CD4-positive, alpha-beta T cell (primary cell): ENCODE measurements at regions not wholly inside any gene's neighbourhood (a gene's known extent, or its start where the extent isn't known, plus 50 kb on each side); places are given as distances from the start of the nearest gene placed in this dataset.

Source experiments
- ATAC-seq: fragments of 200-7000 bp; cut with Tn5 transposase; one replicate; pipeline ENCODE4 v1.10.0; 2022; ENCODE audit warnings: mild to moderate bottlenecking; ENCODE audit not compliant: poor library complexity
- CTCF ChIA-PET: fragments of 350-600 bp; sonication (Branson Sonifier 250); formaldehyde crosslinking; loops from one replicate; lab custom pipeline; 2021; ENCODE audit warnings: antibody characterized with exemption, inconsistent platforms; lab: Charles Lee
- POLR2A ChIA-PET: fragments of 350-600 bp; sonication (Branson Sonifier 250); formaldehyde crosslinking; loops from one replicate; lab custom pipeline; 2021; ENCODE audit warnings: antibody characterized with exemption, inconsistent platforms; lab: Charles Lee
- DNase-seq, 14 experiments: peaks; one replicate each; pipeline ENCODE4 v3.0.0-alpha.2; 2013 to 2020; ENCODE audit warnings: mixed read lengths in 2 of 14
- H3K27ac ChIP-seq, 2 donors: one replicate each; pipeline versions ENCODE4 v1.5.1 to v1.7.0; 2013; ENCODE audit warnings: low read length in 2 of 2, low read depth in 1 of 2, mild to moderate bottlenecking in 1 of 2
- H3K27me3 ChIP-seq, 2 experiments: 1 replicate in 1 of 2; 2 replicates in 1 of 2; pipeline versions ENCODE4 v1.6.1 to v1.7.0; 2013; ENCODE audit warnings: low read length in 2 of 2, control low read depth in 1 of 2, mild to moderate bottlenecking in 1 of 2, moderate library complexity in 1 of 2; ENCODE audit not compliant: insufficient read depth in 2 of 2, control insufficient read depth in 1 of 2
- H3K36me3 ChIP-seq: one replicate; pipeline ENCODE4 v1.6.1; 2013; ENCODE audit warnings: low read length, control low read depth; ENCODE audit not compliant: insufficient read depth
- H3K4me1 ChIP-seq: one replicate; pipeline ENCODE4 v1.6.1; 2013; ENCODE audit warnings: low read length, control low read depth; ENCODE audit not compliant: insufficient read depth
- H3K4me3 ChIP-seq: one replicate; pipeline ENCODE4 v1.5.1; 2013; ENCODE audit warnings: mild to moderate bottlenecking, low read length, moderate library complexity
- H3K9me3 ChIP-seq, 2 experiments: 1 replicate in 1 of 2; 2 replicates in 1 of 2; pipeline versions ENCODE4 v1.6.1 to v1.7.0; 2013; ENCODE audit warnings: low read length in 2 of 2, mild to moderate bottlenecking in 2 of 2, control low read depth in 1 of 2, moderate library complexity in 1 of 2; ENCODE audit not compliant: control insufficient read depth in 1 of 2, insufficient read depth in 1 of 2
- H3K27ac Mint-ChIP-seq: one replicate; pipeline ENCODE4 v1.8.0; 2020; ENCODE audit warnings: mixed read lengths
- H3K27me3 Mint-ChIP-seq: one replicate; pipeline ENCODE4 v1.8.0; 2021; ENCODE audit warnings: mixed read lengths
- H3K36me3 Mint-ChIP-seq: one replicate; pipeline ENCODE4 v1.8.0; 2021; ENCODE audit warnings: low read depth, mixed read lengths
- H3K4me1 Mint-ChIP-seq: one replicate; pipeline ENCODE4 v1.8.0; 2021; ENCODE audit warnings: low read depth, mixed read lengths
- H3K4me3 Mint-ChIP-seq: one replicate; pipeline ENCODE4 v1.8.0; 2020; ENCODE audit warnings: mild to moderate bottlenecking, mixed read lengths
- H3K9me3 Mint-ChIP-seq: one replicate; pipeline ENCODE4 v1.8.0; 2020; ENCODE audit warnings: mixed read lengths
- intact Hi-C, 2 experiments: fragments of 100-400 bp; cut with DNase I in 1 of 2; cut with micrococcal nuclease in 1 of 2; formaldehyde crosslinking; loops; one replicate each; pipeline versions ENCODE4 v1.15.1 to v1.9.0; 2023 to 2025; cut with DNase I, micrococcal nuclease
- TF ChIP-seq, protein P1 (sequence below): fragments of 200-600 bp; IDR thresholded peaks from one replicate; pipeline ENCODE4 v1.8.0; 2022; ENCODE audit warnings: antibody characterized with exemption, mild to moderate bottlenecking

DNA sequence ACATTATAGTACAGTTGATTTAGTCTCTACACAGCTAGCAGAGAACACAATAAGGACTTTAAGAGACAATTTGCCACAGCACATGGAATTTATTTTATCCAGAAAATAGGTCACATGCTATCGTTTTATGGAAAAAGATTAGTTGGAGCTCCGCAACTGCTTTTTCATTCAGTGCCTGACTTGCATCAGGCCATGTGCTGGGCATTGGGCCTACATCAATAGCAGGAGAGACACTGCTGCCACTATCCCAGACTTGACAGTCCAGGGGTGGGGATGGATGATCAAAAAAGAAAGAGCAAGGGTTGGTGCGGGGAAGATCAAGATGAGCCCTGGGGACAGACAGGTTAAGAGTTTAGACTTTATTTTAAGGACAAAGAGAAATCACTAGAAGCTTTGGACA lies 75.2 kb upstream of the C3orf80 start:
- no peak overlapping the region for H3K4me3 ChIP-seq
- no peaks in the 10 kb centered on the region for H3K36me3 ChIP-seq
- Mint-ChIP-seq H3K4me3 (no peak overlapping the region), H3K9me3 (peaks cover 2% of the 10 kb centered on the region), H3K27me3 (no peaks in the 10 kb centered on the region), H3K27ac (no peak overlapping the region), H3K36me3 (no peaks in the 10 kb centered on the region), H3K4me1 (no peaks in the 10 kb centered on the region)
- TF ChIP-seq, protein P1, sequence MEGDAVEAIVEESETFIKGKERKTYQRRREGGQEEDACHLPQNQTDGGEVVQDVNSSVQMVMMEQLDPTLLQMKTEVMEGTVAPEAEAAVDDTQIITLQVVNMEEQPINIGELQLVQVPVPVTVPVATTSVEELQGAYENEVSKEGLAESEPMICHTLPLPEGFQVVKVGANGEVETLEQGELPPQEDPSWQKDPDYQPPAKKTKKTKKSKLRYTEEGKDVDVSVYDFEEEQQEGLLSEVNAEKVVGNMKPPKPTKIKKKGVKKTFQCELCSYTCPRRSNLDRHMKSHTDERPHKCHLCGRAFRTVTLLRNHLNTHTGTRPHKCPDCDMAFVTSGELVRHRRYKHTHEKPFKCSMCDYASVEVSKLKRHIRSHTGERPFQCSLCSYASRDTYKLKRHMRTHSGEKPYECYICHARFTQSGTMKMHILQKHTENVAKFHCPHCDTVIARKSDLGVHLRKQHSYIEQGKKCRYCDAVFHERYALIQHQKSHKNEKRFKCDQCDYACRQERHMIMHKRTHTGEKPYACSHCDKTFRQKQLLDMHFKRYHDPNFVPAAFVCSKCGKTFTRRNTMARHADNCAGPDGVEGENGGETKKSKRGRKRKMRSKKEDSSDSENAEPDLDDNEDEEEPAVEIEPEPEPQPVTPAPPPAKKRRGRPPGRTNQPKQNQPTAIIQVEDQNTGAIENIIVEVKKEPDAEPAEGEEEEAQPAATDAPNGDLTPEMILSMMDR: no peak
- intact Hi-C loops: no loop called here
- CTCF ChIA-PET: no interaction called here
- ATAC-seq: no peak
- H3K9me3 ChIP-seq: no peaks in the 10 kb centered on the region
- no peak overlapping the region for H3K27ac ChIP-seq
- POLR2A ChIA-PET: no interaction called here
- no peak for DNase-seq
- peaks cover 0 to 4% of the 10 kb centered on the region in 2 experiments for H3K27me3 ChIP-seq
- H3K4me1 ChIP-seq: no peaks in the 10 kb centered on the region

DNA sequence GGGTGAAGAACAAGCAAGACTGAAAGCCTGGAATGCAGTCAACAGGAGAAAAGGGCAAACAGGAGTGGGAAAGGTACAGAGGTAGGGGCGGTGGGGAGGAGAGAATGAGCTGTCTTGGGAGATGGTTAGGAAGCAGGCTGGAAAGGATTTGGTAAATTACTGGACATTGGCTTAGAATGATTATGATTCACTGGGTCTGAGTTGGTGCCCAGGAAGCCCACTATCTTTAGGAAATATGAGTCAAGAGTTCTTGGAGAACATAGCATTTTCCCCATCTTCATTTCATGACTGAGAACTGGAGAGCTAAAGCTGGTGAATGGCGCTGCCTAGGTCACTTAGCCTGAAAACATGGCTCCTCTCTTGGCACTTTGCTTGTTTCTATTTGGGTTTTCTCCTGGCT lies 74.7 kb upstream of the C3orf80 start:
- TF ChIP-seq, protein P1: no peak
- Mint-ChIP-seq H3K9me3 (no peaks in the 10 kb centered on the region), H3K36me3 (no peaks in the 10 kb centered on the region), H3K27ac (no peak overlapping the region), H3K4me1 (no peaks in the 10 kb centered on the region), H3K4me3 (no peak overlapping the region), H3K27me3 (no peaks in the 10 kb centered on the region)
- peaks cover 0 to 4% of the 10 kb centered on the region in 2 experiments for H3K27me3 ChIP-seq
- ChIA-PET CTCF (no interaction called here), POLR2A (no interaction called here)
- DNase-seq: no peak
- H3K27ac ChIP-seq: no peak overlapping the region
- no peaks in the 10 kb centered on the region for H3K36me3 ChIP-seq
- intact Hi-C loops: no loop called here
- no peak for ATAC-seq
- no peaks in the 10 kb centered on the region for H3K9me3 ChIP-seq
- H3K4me3 ChIP-seq: no peak overlapping the region
- H3K4me1 ChIP-seq: no peaks in the 10 kb centered on the region

DNA sequence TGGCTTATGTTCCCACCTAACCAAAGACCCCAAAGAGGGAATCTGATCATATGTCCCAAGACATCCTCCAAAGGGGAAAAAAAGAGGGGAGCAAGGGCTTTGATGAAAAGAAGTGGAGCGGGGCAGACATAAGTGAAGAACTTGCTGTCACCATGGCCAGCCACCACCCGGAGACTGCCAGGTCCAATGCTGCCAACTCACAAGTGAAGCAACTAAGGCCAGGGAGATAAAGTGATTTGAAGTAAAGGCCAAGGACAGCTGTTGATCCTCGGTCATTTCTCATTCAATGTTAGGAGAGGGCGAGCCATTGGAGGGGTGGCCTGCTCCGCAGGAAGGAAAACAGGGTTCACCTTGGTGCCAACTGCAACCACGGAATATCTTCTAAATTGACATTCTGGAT lies 72.6 kb upstream of the C3orf80 start:
- ATAC-seq (no peak), DNase-seq (no peak)
- no peaks in the 10 kb centered on the region for H3K36me3 ChIP-seq
- intact Hi-C loops: no loop called here
- no peak overlapping the region for H3K4me3 ChIP-seq
- CTCF ChIA-PET: no interaction called here
- Mint-ChIP-seq H3K9me3 (no peaks in the 10 kb centered on the region), H3K27me3 (no peaks in the 10 kb centered on the region), H3K36me3 (no peaks in the 10 kb centered on the region), H3K4me3 (no peak overlapping the region), H3K4me1 (no peaks in the 10 kb centered on the region), H3K27ac (no peak overlapping the region)
- TF ChIP-seq, protein P1: no peak
- H3K9me3 ChIP-seq: no peaks in the 10 kb centered on the region
- POLR2A ChIA-PET: no interaction called here
- no peaks in the 10 kb centered on the region for H3K4me1 ChIP-seq
- peaks cover 0 to 4% of the 10 kb centered on the region in 2 experiments for H3K27me3 ChIP-seq
- no peak overlapping the region for H3K27ac ChIP-seq
